ENCODE measurements at regions not wholly inside any gene's neighbourhood (a gene's known extent, or its start where the extent isn't known, plus 50 kb on each side); places are given as distances from the start of the nearest gene placed in this dataset.

GRCh38 chr1:194548071-194548470 lies 1361.7 kb upstream of the B3GALT2 start:
- CTCF ChIA-PET: no interaction called here
- Histone ChIP-seq H3K4me1 (ENCODE audit: control insufficient read depth, insufficient read depth, low read length) (no peaks in the 10 kb centered on the region), H3K79me2 (ENCODE audit: control insufficient read depth, insufficient read depth, low read length) (no peaks in the 10 kb centered on the region), H4K20me1 (ENCODE audit: control insufficient read depth, insufficient read depth) (no peaks in the 10 kb centered on the region), H3K9me3 (replicated peaks; ENCODE audit: control insufficient read depth, insufficient read depth, low read length) (no peaks in the 10 kb centered on the region), H3K4me2 (ENCODE audit: control insufficient read depth, insufficient read depth) (no peak overlapping the region), H3K27ac (ENCODE audit: control insufficient read depth, insufficient read depth) (no peak overlapping the region), H3K27me3 (replicated peaks in 1 of 2; ENCODE audit: control insufficient read depth in 2 of 2, insufficient read depth in 2 of 2, low read length in 1 of 2) (no peaks in the 10 kb centered on the region), H3K4me3 (no peak overlapping the region), H3K36me3 (ENCODE audit: control insufficient read depth in 2 of 2, insufficient read depth in 2 of 2, low read length in 1 of 2) (no peaks in the 10 kb centered on the region), H3K9ac (ENCODE audit: control insufficient read depth, insufficient read depth, low read length) (no peak overlapping the region), H2AFZ (ENCODE audit: control insufficient read depth, low read depth, low read length) (no peak overlapping the region)
- DNase-seq (ENCODE audit: low read depth, low spot score) (no peak), FAIRE-seq (no peak), ATAC-seq (no peak)
- POLR2A ChIA-PET: no interaction called here
- no TSS peak for BruUV-seq (replicated peaks)
- SMC1A ChIA-PET (ENCODE audit: uncharacterized antibody, unreplicated experiment): no interaction called here
- RAD21 ChIA-PET (ENCODE audit: unreplicated experiment): no interaction called here
- intact Hi-C loops (cut with micrococcal nuclease; ENCODE audit: unreplicated experiment) (no loop called here), in situ Hi-C loops (cut with MboI) (no loop called here)
- TF ChIP-seq POU2F2 (IDR thresholded peaks at IDR 0.05; ENCODE audit: borderline replicate concordance, low read depth, low read length) (no peak), ZBTB40 (IDR thresholded peaks at IDR 0.05; ENCODE audit: borderline replicate concordance) (no peak), POLR2A (IDR thresholded peaks at IDR 0.05; ENCODE audit: low read depth, low read length) (no peak), MYC (IDR thresholded peaks at IDR 0.05; ENCODE audit: insufficient read depth, insufficient read length, insufficient replicate concordance, low read length, severe bottlenecking) (no peak), ZNF24 (IDR thresholded peaks at IDR 0.05) (no peak), TCF12 (IDR thresholded peaks at IDR 0.05; ENCODE audit: low read depth, low read length) (no peak), CREB1 (IDR thresholded peaks at IDR 0.05; ENCODE audit: low read depth) (no peak), HDAC6 (IDR thresholded peaks at IDR 0.05; ENCODE audit: unreplicated experiment) (no peak), MEF2A (IDR thresholded peaks at IDR 0.05; ENCODE audit: insufficient read depth, low read depth, low read length) (no peak)
- TF ChIP-seq, protein P1, sequence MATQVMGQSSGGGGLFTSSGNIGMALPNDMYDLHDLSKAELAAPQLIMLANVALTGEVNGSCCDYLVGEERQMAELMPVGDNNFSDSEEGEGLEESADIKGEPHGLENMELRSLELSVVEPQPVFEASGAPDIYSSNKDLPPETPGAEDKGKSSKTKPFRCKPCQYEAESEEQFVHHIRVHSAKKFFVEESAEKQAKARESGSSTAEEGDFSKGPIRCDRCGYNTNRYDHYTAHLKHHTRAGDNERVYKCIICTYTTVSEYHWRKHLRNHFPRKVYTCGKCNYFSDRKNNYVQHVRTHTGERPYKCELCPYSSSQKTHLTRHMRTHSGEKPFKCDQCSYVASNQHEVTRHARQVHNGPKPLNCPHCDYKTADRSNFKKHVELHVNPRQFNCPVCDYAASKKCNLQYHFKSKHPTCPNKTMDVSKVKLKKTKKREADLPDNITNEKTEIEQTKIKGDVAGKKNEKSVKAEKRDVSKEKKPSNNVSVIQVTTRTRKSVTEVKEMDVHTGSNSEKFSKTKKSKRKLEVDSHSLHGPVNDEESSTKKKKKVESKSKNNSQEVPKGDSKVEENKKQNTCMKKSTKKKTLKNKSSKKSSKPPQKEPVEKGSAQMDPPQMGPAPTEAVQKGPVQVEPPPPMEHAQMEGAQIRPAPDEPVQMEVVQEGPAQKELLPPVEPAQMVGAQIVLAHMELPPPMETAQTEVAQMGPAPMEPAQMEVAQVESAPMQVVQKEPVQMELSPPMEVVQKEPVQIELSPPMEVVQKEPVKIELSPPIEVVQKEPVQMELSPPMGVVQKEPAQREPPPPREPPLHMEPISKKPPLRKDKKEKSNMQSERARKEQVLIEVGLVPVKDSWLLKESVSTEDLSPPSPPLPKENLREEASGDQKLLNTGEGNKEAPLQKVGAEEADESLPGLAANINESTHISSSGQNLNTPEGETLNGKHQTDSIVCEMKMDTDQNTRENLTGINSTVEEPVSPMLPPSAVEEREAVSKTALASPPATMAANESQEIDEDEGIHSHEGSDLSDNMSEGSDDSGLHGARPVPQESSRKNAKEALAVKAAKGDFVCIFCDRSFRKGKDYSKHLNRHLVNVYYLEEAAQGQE (IDR thresholded peaks at IDR 0.05; ENCODE audit: low read depth, low read length): no peak
- TF ChIP-seq, protein P2, sequence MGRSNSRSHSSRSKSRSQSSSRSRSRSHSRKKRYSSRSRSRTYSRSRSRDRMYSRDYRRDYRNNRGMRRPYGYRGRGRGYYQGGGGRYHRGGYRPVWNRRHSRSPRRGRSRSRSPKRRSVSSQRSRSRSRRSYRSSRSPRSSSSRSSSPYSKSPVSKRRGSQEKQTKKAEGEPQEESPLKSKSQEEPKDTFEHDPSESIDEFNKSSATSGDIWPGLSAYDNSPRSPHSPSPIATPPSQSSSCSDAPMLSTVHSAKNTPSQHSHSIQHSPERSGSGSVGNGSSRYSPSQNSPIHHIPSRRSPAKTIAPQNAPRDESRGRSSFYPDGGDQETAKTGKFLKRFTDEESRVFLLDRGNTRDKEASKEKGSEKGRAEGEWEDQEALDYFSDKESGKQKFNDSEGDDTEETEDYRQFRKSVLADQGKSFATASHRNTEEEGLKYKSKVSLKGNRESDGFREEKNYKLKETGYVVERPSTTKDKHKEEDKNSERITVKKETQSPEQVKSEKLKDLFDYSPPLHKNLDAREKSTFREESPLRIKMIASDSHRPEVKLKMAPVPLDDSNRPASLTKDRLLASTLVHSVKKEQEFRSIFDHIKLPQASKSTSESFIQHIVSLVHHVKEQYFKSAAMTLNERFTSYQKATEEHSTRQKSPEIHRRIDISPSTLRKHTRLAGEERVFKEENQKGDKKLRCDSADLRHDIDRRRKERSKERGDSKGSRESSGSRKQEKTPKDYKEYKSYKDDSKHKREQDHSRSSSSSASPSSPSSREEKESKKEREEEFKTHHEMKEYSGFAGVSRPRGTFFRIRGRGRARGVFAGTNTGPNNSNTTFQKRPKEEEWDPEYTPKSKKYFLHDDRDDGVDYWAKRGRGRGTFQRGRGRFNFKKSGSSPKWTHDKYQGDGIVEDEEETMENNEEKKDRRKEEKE (IDR thresholded peaks at IDR 0.05): no peak
